Epithelial cell of esophagus (primary cell): ENCODE measurements at regions not wholly inside any gene's neighbourhood (a gene's known extent, or its start where the extent isn't known, plus 50 kb on each side); places are given as distances from the start of the nearest gene placed in this dataset.
"Not testable (repeated sequence)": the region's sequence is repeated elsewhere in the genome, so short reads cannot be mapped to it uniquely, and the experiment has no call there.

Source experiments
- DNase-seq: peaks from one replicate; pipeline ENCODE4 v3.0.0; 2010; ENCODE audit warnings: low read depth
- H3K4me3 ChIP-seq: 2 replicates; pipeline ENCODE4 v1.5.1; 2011; ENCODE audit warnings: mild to moderate bottlenecking, low read length, control low read depth
- CTCF ChIP-seq: IDR thresholded peaks from 2 replicates; pipeline ENCODE4 v1.5.1; 2011; ENCODE audit warnings: low read depth, mild to moderate bottlenecking, low read length, control low read depth, inconsistent platforms; ENCODE audit not compliant: insufficient read depth; ENCODE audit errors: missing control alignments

- TF ChIP-seq CTCF: no peak
- no peak for DNase-seq
- no peak overlapping the region for H3K4me3 ChIP-seq
These were observed 113.4 kb downstream of the RTP5 start for GRCh38 chr2:241982706-241983570.

GRCh38 chr2:241983571-241984270 is 114.2 kb downstream of the RTP5 start:
- no peak for DNase-seq
- H3K4me3 ChIP-seq: no peak overlapping the region
- TF ChIP-seq CTCF: no peak

GRCh38 chr2:241984271-241984655 is 114.7 kb downstream of the RTP5 start:
- no peak for DNase-seq
- no peak for TF ChIP-seq CTCF
- H3K4me3 ChIP-seq: no peak overlapping the region

GRCh38 chr2:241984658-241985057 is 115.1 kb downstream of the RTP5 start:
- TF ChIP-seq CTCF: no peak
- DNase-seq: no peak
- no peak overlapping the region for H3K4me3 ChIP-seq

GRCh38 chr2:241985161-241985985 is 115.8 kb downstream of the RTP5 start:
- not testable (repeated sequence) for H3K4me3 ChIP-seq, DNase-seq

GRCh38 chr2:241985986-241986329 is 116.4 kb downstream of the RTP5 start:
- H3K4me3 ChIP-seq: no peak overlapping the region
- no peak for DNase-seq
- TF ChIP-seq CTCF: no peak
